CD4-positive, alpha-beta memory T cell (primary cell): ENCODE measurements at regions not wholly inside any gene's neighbourhood (a gene's known extent, or its start where the extent isn't known, plus 50 kb on each side); places are given as distances from the start of the nearest gene placed in this dataset.

Experiments
- CTCF ChIA-PET: fragments of 350-600 bp; sonication (Branson Sonifier 250); formaldehyde crosslinking; loops from one replicate; lab custom pipeline; 2021; ENCODE audit warnings: inconsistent platforms; ENCODE audit not compliant: partially characterized antibody; lab: Charles Lee
- POLR2A ChIA-PET: fragments of 350-600 bp; sonication (Branson Sonifier 250); formaldehyde crosslinking; loops from one replicate; lab custom pipeline; 2021; ENCODE audit not compliant: partially characterized antibody; lab: Charles Lee
- DNase-seq, 5 donors: peaks; one replicate each; pipeline versions ENCODE4 v3.0.0 to v3.0.0-alpha.2; 2020 to 2022; ENCODE audit warnings: mixed read lengths in 1 of 5
- H3K27ac ChIP-seq: one replicate; pipeline ENCODE4 v1.7.0; 2013; ENCODE audit warnings: low read depth, low read length
- H3K27me3 ChIP-seq: 2 replicates; pipeline ENCODE4 v1.7.0; 2013; ENCODE audit warnings: mild to moderate bottlenecking, low read length, moderate library complexity; ENCODE audit not compliant: insufficient read depth
- H3K36me3 ChIP-seq: 2 replicates; pipeline ENCODE4 v1.7.0; 2013; ENCODE audit warnings: mild to moderate bottlenecking, low read length, moderate library complexity; ENCODE audit not compliant: insufficient read depth
- H3K4me1 ChIP-seq: 2 replicates; pipeline ENCODE4 v1.7.0; 2013; ENCODE audit warnings: mild to moderate bottlenecking, low read length, moderate library complexity; ENCODE audit not compliant: insufficient read depth
- H3K4me3 ChIP-seq, 2 donors: one replicate each; pipeline ENCODE4 v1.7.0; 2013; ENCODE audit warnings: low read length in 2 of 2, mild to moderate bottlenecking in 1 of 2
- H3K9me3 ChIP-seq, 2 donors: one replicate each; pipeline ENCODE4 v1.7.0; 2013; ENCODE audit warnings: low read length in 2 of 2, control low read depth in 1 of 2; ENCODE audit not compliant: control insufficient read depth in 1 of 2
- H3K27ac Mint-ChIP-seq, 7 donors: one replicate each; pipeline ENCODE4 v1.8.0; 2020 to 2021; ENCODE audit warnings: mixed read lengths in 7 of 7, mild to moderate bottlenecking in 6 of 7, inconsistent platforms in 3 of 7, moderate library complexity in 3 of 7
- H3K27me3 Mint-ChIP-seq, 2 donors: one replicate each; pipeline ENCODE4 v1.8.0; 2020 to 2021; ENCODE audit warnings: mixed read lengths in 2 of 2
- H3K36me3 Mint-ChIP-seq, 2 donors: one replicate each; pipeline ENCODE4 v1.8.0; 2020 to 2021; ENCODE audit warnings: mixed read lengths in 2 of 2, inconsistent platforms in 1 of 2, mild to moderate bottlenecking in 1 of 2
- H3K4me1 Mint-ChIP-seq, 4 donors: one replicate each; pipeline ENCODE4 v1.8.0; 2020 to 2021; ENCODE audit warnings: mixed read lengths in 4 of 4, mild to moderate bottlenecking in 1 of 4
- H3K4me3 Mint-ChIP-seq, 8 donors: one replicate each; pipeline ENCODE4 v1.8.0; 2020 to 2021; ENCODE audit warnings: mixed read lengths in 8 of 8, mild to moderate bottlenecking in 7 of 8, moderate library complexity in 6 of 8, inconsistent platforms in 3 of 8
- H3K9me3 Mint-ChIP-seq, 8 donors: one replicate each; pipeline ENCODE4 v1.8.0; 2020 to 2021; ENCODE audit warnings: mixed read lengths in 8 of 8, mild to moderate bottlenecking in 5 of 8, inconsistent platforms in 3 of 8, moderate library complexity in 1 of 8
- intact Hi-C: fragments of 100-400 bp; cut with micrococcal nuclease; formaldehyde crosslinking; loops from one replicate; pipeline ENCODE4 v1.15.1; 2023

- no peak overlapping the region for H3K27ac ChIP-seq
- no peak overlapping the region for H3K4me3 ChIP-seq
- Mint-ChIP-seq H3K4me1 (no peaks in the 10 kb centered on the region), H3K4me3 (no peak overlapping the region), H3K36me3 (no peaks in the 10 kb centered on the region), H3K9me3 (peaks cover 0 to 9% (median 4%) of the 10 kb centered on the region in 8 donors), H3K27ac (no peak overlapping the region), H3K27me3 (peaks cover 32 to 41% of the 10 kb centered on the region in 2 donors)
- no peak for DNase-seq
- H3K36me3 ChIP-seq = no peaks in the 10 kb centered on the region
- no peaks in the 10 kb centered on the region for H3K9me3 ChIP-seq
- H3K27me3 ChIP-seq = no peaks in the 10 kb centered on the region
- ChIA-PET CTCF (no interaction called here), POLR2A (no interaction called here)
- intact Hi-C loops = no loop called here
- no peaks in the 10 kb centered on the region for H3K4me1 ChIP-seq
Measured at GRCh38 chr20:4545526-4545925, 140.7 kb upstream of the PRNP start.

GRCh38 chr20:4544765-4545164 is 141.5 kb upstream of the PRNP start:
- Histone ChIP-seq H3K4me3 (no peak overlapping the region), H3K27ac (no peak overlapping the region), H3K9me3 (no peaks in the 10 kb centered on the region), H3K36me3 (no peaks in the 10 kb centered on the region), H3K4me1 (no peaks in the 10 kb centered on the region), H3K27me3 (no peaks in the 10 kb centered on the region)
- POLR2A ChIA-PET = no interaction called here
- no peaks in the 10 kb centered on the region for H3K4me1 Mint-ChIP-seq
- no peaks in the 10 kb centered on the region for H3K36me3 Mint-ChIP-seq
- H3K9me3 Mint-ChIP-seq = peaks cover 0 to 9% (median 4%) of the 10 kb centered on the region in 8 donors
- DNase-seq = no peak
- H3K27me3 Mint-ChIP-seq = peaks cover 32 to 38% of the 10 kb centered on the region in 2 donors
- no peak overlapping the region for H3K4me3 Mint-ChIP-seq
- intact Hi-C loops = no loop called here
- no peak overlapping the region for H3K27ac Mint-ChIP-seq
- CTCF ChIA-PET = no interaction called here

GRCh38 chr20:4542270-4542669 is 144.0 kb upstream of the PRNP start:
- Histone ChIP-seq H3K4me1 (no peaks in the 10 kb centered on the region), H3K9me3 (no peaks in the 10 kb centered on the region), H3K36me3 (no peaks in the 10 kb centered on the region), H3K27me3 (no peaks in the 10 kb centered on the region), H3K4me3 (no peak overlapping the region), H3K27ac (no peak overlapping the region)
- no peak for DNase-seq
- Mint-ChIP-seq H3K9me3 (peaks cover 0 to 3% (median 0%) of the 10 kb centered on the region in 8 donors), H3K36me3 (no peaks in the 10 kb centered on the region), H3K27me3 (peaks cover 30 to 35% of the 10 kb centered on the region in 2 donors), H3K4me1 (no peaks in the 10 kb centered on the region), H3K4me3 (no peak overlapping the region), H3K27ac (no peak overlapping the region)
- intact Hi-C loops = no loop called here
- CTCF ChIA-PET = no interaction called here
- POLR2A ChIA-PET = no interaction called here

GRCh38 chr20:4534315-4534714 is 151.9 kb upstream of the PRNP start:
- ChIA-PET CTCF (no interaction called here), POLR2A (no interaction called here)
- Histone ChIP-seq H3K36me3 (no peaks in the 10 kb centered on the region), H3K9me3 (no peaks in the 10 kb centered on the region), H3K27me3 (no peaks in the 10 kb centered on the region), H3K4me3 (no peak overlapping the region), H3K4me1 (no peaks in the 10 kb centered on the region), H3K27ac (no peak overlapping the region)
- Mint-ChIP-seq H3K27me3 (peaks cover 18 to 24% of the 10 kb centered on the region in 2 donors), H3K36me3 (no peaks in the 10 kb centered on the region), H3K4me3 (no peak overlapping the region), H3K4me1 (no peaks in the 10 kb centered on the region), H3K27ac (no peak overlapping the region), H3K9me3 (peaks cover 0 to 19% (median 6%) of the 10 kb centered on the region in 8 donors)
- DNase-seq = no peak
- intact Hi-C loops = no loop called here

GRCh38 chr20:4533368-4534133 is 152.7 kb upstream of the PRNP start:
- no peak overlapping the region for H3K27ac Mint-ChIP-seq
- DNase-seq = no peak
- intact Hi-C loops = no loop called here
- H3K27ac ChIP-seq = no peak overlapping the region
- H3K9me3 Mint-ChIP-seq = peaks cover 1 to 26% (median 13%) of the 10 kb centered on the region in 8 donors
- H3K9me3 ChIP-seq = no peaks in the 10 kb centered on the region
- H3K4me1 Mint-ChIP-seq = no peaks in the 10 kb centered on the region
- POLR2A ChIA-PET = no interaction called here
- H3K4me3 ChIP-seq = no peak overlapping the region
- CTCF ChIA-PET = no interaction called here
- H3K27me3 Mint-ChIP-seq = peaks cover 23 to 24% of the 10 kb centered on the region in 2 donors
- no peaks in the 10 kb centered on the region for H3K36me3 ChIP-seq
- H3K27me3 ChIP-seq = no peaks in the 10 kb centered on the region
- no peaks in the 10 kb centered on the region for H3K4me1 ChIP-seq
- H3K36me3 Mint-ChIP-seq = peaks cover 0 to under 1% of the 10 kb centered on the region in 2 donors
- H3K4me3 Mint-ChIP-seq = no peak overlapping the region

GRCh38 chr20:4532772-4533171 is 153.5 kb upstream of the PRNP start:
- no peak overlapping the region for H3K27ac ChIP-seq
- no peak for DNase-seq
- no peaks in the 10 kb centered on the region for H3K36me3 ChIP-seq
- no peak overlapping the region for H3K4me3 Mint-ChIP-seq
- intact Hi-C loops = no loop called here
- no peaks in the 10 kb centered on the region for H3K9me3 ChIP-seq
- H3K36me3 Mint-ChIP-seq = peaks cover 0 to 2% of the 10 kb centered on the region in 2 donors
- H3K27ac Mint-ChIP-seq = no peak overlapping the region
- peaks cover 3 to 32% (median 20%) of the 10 kb centered on the region in 8 donors for H3K9me3 Mint-ChIP-seq
- ChIA-PET POLR2A (no interaction called here), CTCF (no interaction called here)
- no peaks in the 10 kb centered on the region for H3K27me3 ChIP-seq
- no peak overlapping the region for H3K4me3 ChIP-seq
- peaks cover 23 to 29% of the 10 kb centered on the region in 2 donors for H3K27me3 Mint-ChIP-seq
- no peaks in the 10 kb centered on the region for H3K4me1 ChIP-seq
- H3K4me1 Mint-ChIP-seq = no peaks in the 10 kb centered on the region

- H3K9me3 Mint-ChIP-seq = peaks cover 6 to 31% (median 27%) of the 10 kb centered on the region in 8 donors
- POLR2A ChIA-PET = no interaction called here
- Histone ChIP-seq H3K27me3 (no peaks in the 10 kb centered on the region), H3K4me1 (no peaks in the 10 kb centered on the region), H3K27ac (no peak overlapping the region), H3K36me3 (no peaks in the 10 kb centered on the region), H3K9me3 (no peaks in the 10 kb centered on the region), H3K4me3 (no peak overlapping the region)
- no peak overlapping the region for H3K4me3 Mint-ChIP-seq
- H3K36me3 Mint-ChIP-seq = peaks cover 0 to 2% of the 10 kb centered on the region in 2 donors
- H3K4me1 Mint-ChIP-seq = no peaks in the 10 kb centered on the region
- DNase-seq = no peak
- peaks cover 13 to 19% of the 10 kb centered on the region in 2 donors for H3K27me3 Mint-ChIP-seq
- CTCF ChIA-PET = no interaction called here
- intact Hi-C loops = no loop called here
- H3K27ac Mint-ChIP-seq = no peak overlapping the region
Measured at GRCh38 chr20:4524792-4525191, 161.5 kb upstream of the PRNP start.
